Pancreas (tissue), 10 donors: ENCODE measurements at regions not wholly inside any gene's neighbourhood (a gene's known extent, or its start where the extent isn't known, plus 50 kb on each side); places are given as distances from the start of the nearest gene placed in this dataset.

Experiments used
- ATAC-seq, 4 donors: fragments of 200-7000 bp; cut with Tn5 transposase; one replicate each; pipeline versions ENCODE4 v1.8.0 to v1.9.1; 2020; ENCODE audit warnings: mild to moderate bottlenecking in 4 of 4, moderate library complexity in 4 of 4
- DNase-seq, 6 donors: peaks; one replicate each; pipeline ENCODE4 v3.0.0-alpha.2; 2020
- FAIRE-seq: peaks from 2 replicates; lab custom pipeline; 2012; peaks lifted over from hg19 to GRCh38; lab: Jason Lieb, UNC
- H3K27ac ChIP-seq, 4 donors: fragments of 200-600 bp; sonication (generic); 1 replicate in 3 of 4; 2 replicates in 1 of 4; pipeline versions ENCODE4 v1.5.0 to v1.8.0; 2020
- H3K27me3 ChIP-seq, 4 donors: fragments of 200-600 bp; one replicate each; pipeline ENCODE4 v1.8.0; 2021
- H3K36me3 ChIP-seq, 3 donors: fragments of 200-600 bp; sonication (generic) in 1 of 3; one replicate each; pipeline versions ENCODE4 v1.5.0 to v1.8.0; 2020 to 2021
- H3K4me1 ChIP-seq, 3 donors: fragments of 200-600 bp; one replicate each; pipeline ENCODE4 v1.8.0; 2021
- H3K4me3 ChIP-seq, 4 donors: fragments of 200-600 bp; sonication (generic) in 2 of 4; one replicate each; pipeline versions ENCODE4 v1.5.0 to v1.8.0; 2020 to 2021
- H3K9me3 ChIP-seq, 4 donors: fragments of 200-600 bp; one replicate each; pipeline ENCODE4 v1.8.0; 2021
- CTCF ChIP-seq, 4 donors: fragments of 200-600 bp; sonication (generic) in 3 of 4; IDR thresholded peaks; one replicate each; pipeline versions ENCODE4 v1.5.0 to v1.8.0; 2021; ENCODE audit warnings: antibody characterized with exemption in 4 of 4
- WGBS, 2 donors: extraction: QIAGEN DNeasy Blood & Tissue Kit; methylation state at CpG; one replicate each; pipeline ENCODE4 v1.1.7; 2013; 5-methylcytosine and 5-hydroxymethylcytosine counted together
- intact Hi-C, 3 donors: fragments of 100-400 bp; cut with DNase I; formaldehyde crosslinking; loops; one replicate each; pipeline versions ENCODE4 v1.11.1 to v1.14.2; 2022
- donor health status: healthy with polysubstance abuse.
- donor health status: DM: no; HTN: no; CAD: no; lungs with moderate emphysema.
- donor health status: DM: no; HTN: no; CAD: no.
- donor health status: control.
- donor health status: control.
- donor health status: Bipolar disorder and iron deficiency.
- donor health status: DM: yes; HTN: yes; CAD: no.
- donor health status: DM: no; HTN: no; CAD: no.
- donor health status: DM: no; HTN: no; CAD: no.
- donor health status: DM: yes; HTN: yes; CAD: no.

GRCh38 chr6:88371480-88371879 is 205.3 kb upstream of the CNR1 start:
- H3K27ac ChIP-seq: no peak overlapping the region
- no peak for FAIRE-seq
- H3K4me1 ChIP-seq: no peaks in the 10 kb centered on the region
- intact Hi-C loops: no loop called here
- no peak for TF ChIP-seq CTCF (IDR thresholded peaks at IDR 0.05)
- no peak for ATAC-seq
- H3K9me3 ChIP-seq: no peaks in the 10 kb centered on the region
- no peaks in the 10 kb centered on the region for H3K27me3 ChIP-seq
- H3K36me3 ChIP-seq: no peaks in the 10 kb centered on the region
- DNase-seq: no peak
- 23 to 42% methylated on average over 2 of the region's 2 CpGs for WGBS, 2 donors
- no peak overlapping the region for H3K4me3 ChIP-seq

GRCh38 chr6:88370127-88370710 is 204.1 kb upstream of the CNR1 start:
- no peaks in the 10 kb centered on the region for H3K4me1 ChIP-seq
- DNase-seq (no peak), ATAC-seq (no peak), FAIRE-seq (no peak)
- H3K36me3 ChIP-seq: no peaks in the 10 kb centered on the region
- H3K4me3 ChIP-seq: no peak overlapping the region
- WGBS, 2 donors: 79 to 86% methylated on average over 4 of the region's 4 CpGs
- intact Hi-C loops: no loop called here
- H3K27ac ChIP-seq: no peak overlapping the region
- no peaks in the 10 kb centered on the region for H3K27me3 ChIP-seq
- no peak for TF ChIP-seq CTCF (IDR thresholded peaks at IDR 0.05)
- no peaks in the 10 kb centered on the region for H3K9me3 ChIP-seq

GRCh38 chr6:88369262-88369661 is 203.1 kb upstream of the CNR1 start:
- FAIRE-seq: no peak

GRCh38 chr6:88368071-88368787 is 202.1 kb upstream of the CNR1 start:
- FAIRE-seq (no peak), ATAC-seq (no peak), DNase-seq (no peak)
- H3K27ac ChIP-seq: no peak overlapping the region
- no peaks in the 10 kb centered on the region for H3K9me3 ChIP-seq
- H3K4me3 ChIP-seq: no peak overlapping the region
- no peaks in the 10 kb centered on the region for H3K36me3 ChIP-seq
- WGBS, 2 donors: 38 to 47% methylated on average over 2 of the region's 2 CpGs
- TF ChIP-seq CTCF (IDR thresholded peaks at IDR 0.05): no peak
- intact Hi-C loops: no loop called here
- H3K4me1 ChIP-seq: no peaks in the 10 kb centered on the region
- no peaks in the 10 kb centered on the region for H3K27me3 ChIP-seq

More at GRCh38 chr6:88369262-88369661, 203.1 kb upstream of the CNR1 start:
- intact Hi-C loops: no loop called here
- no peak for TF ChIP-seq CTCF (IDR thresholded peaks at IDR 0.05)
- ATAC-seq: no peak
- H3K36me3 ChIP-seq: no peaks in the 10 kb centered on the region
- H3K9me3 ChIP-seq: no peaks in the 10 kb centered on the region
- no peak for DNase-seq
- H3K4me3 ChIP-seq: no peak overlapping the region
- no peaks in the 10 kb centered on the region for H3K4me1 ChIP-seq
- no peaks in the 10 kb centered on the region for H3K27me3 ChIP-seq
- no peak overlapping the region for H3K27ac ChIP-seq
- 56 to 58% methylated on average over 3 of the region's 3 CpGs for WGBS, 2 donors

- WGBS, 2 donors: 11 to 13% methylated on average over 1 of the region's 1 CpG
- no peak for TF ChIP-seq CTCF (IDR thresholded peaks at IDR 0.05)
Observed at GRCh38 chr6:88367248-88367647, 201.1 kb upstream of the CNR1 start.

More at GRCh38 chr6:88367248-88367647, 201.1 kb upstream of the CNR1 start:
- no peak for FAIRE-seq
- no peak overlapping the region for H3K27ac ChIP-seq
- H3K9me3 ChIP-seq: no peaks in the 10 kb centered on the region
- no peaks in the 10 kb centered on the region for H3K27me3 ChIP-seq
- H3K36me3 ChIP-seq: no peaks in the 10 kb centered on the region
- no peak overlapping the region for H3K4me3 ChIP-seq
- intact Hi-C loops: no loop called here
- ATAC-seq: no peak
- DNase-seq: no peak
- no peaks in the 10 kb centered on the region for H3K4me1 ChIP-seq
